Activated naive CD4-positive, alpha-beta T cell treated with anti-CD3 and anti-CD28 coated beads, Interleukin-2, amount 50 U/mL, for 24 hours (primary cell): ENCODE measurements at regions not wholly inside any gene's neighbourhood (a gene's known extent, or its start where the extent isn't known, plus 50 kb on each side); places are given as distances from the start of the nearest gene placed in this dataset.

Source experiments
- H3K27ac Mint-ChIP-seq: one replicate; pipeline ENCODE4 v1.8.0; 2021; ENCODE audit warnings: mild to moderate bottlenecking, mixed read lengths
- H3K27me3 Mint-ChIP-seq: one replicate; pipeline ENCODE4 v1.8.0; 2021; ENCODE audit warnings: mixed read lengths
- H3K36me3 Mint-ChIP-seq: one replicate; pipeline ENCODE4 v1.8.0; 2021; ENCODE audit warnings: mixed read lengths
- H3K4me1 Mint-ChIP-seq: one replicate; pipeline ENCODE4 v1.8.0; 2021; ENCODE audit warnings: mixed read lengths
- H3K4me3 Mint-ChIP-seq: one replicate; pipeline ENCODE4 v1.8.0; 2021; ENCODE audit warnings: mild to moderate bottlenecking, mixed read lengths
- H3K9me3 Mint-ChIP-seq: one replicate; pipeline ENCODE4 v1.8.0; 2021; ENCODE audit warnings: mixed read lengths

DNA sequence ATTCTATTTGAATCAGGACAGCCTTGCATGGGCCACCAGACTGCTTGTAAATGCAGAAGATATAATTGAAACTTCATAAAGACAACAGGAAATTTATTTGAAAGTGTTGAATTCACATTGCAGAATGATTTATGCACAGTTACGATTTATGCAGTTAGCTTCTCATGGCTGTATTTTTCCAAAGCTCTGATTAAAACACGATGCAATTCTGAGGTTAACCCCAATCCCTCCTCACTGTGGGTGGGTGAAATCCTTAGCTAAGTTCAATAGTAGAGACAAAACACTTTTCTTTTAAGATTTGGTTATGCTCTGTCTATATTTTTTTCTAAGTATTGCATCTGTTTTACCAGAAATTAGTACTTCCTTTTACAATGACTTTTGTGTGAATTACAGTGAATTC lies 728.8 kb upstream of the IGFBP3 start:
- Mint-ChIP-seq H3K27ac (no peak overlapping the region), H3K27me3 (no peaks in the 10 kb centered on the region), H3K4me3 (no peak overlapping the region), H3K36me3 (no peaks in the 10 kb centered on the region), H3K4me1 (no peaks in the 10 kb centered on the region), H3K9me3 (peaks cover 10% of the 10 kb centered on the region)

DNA sequence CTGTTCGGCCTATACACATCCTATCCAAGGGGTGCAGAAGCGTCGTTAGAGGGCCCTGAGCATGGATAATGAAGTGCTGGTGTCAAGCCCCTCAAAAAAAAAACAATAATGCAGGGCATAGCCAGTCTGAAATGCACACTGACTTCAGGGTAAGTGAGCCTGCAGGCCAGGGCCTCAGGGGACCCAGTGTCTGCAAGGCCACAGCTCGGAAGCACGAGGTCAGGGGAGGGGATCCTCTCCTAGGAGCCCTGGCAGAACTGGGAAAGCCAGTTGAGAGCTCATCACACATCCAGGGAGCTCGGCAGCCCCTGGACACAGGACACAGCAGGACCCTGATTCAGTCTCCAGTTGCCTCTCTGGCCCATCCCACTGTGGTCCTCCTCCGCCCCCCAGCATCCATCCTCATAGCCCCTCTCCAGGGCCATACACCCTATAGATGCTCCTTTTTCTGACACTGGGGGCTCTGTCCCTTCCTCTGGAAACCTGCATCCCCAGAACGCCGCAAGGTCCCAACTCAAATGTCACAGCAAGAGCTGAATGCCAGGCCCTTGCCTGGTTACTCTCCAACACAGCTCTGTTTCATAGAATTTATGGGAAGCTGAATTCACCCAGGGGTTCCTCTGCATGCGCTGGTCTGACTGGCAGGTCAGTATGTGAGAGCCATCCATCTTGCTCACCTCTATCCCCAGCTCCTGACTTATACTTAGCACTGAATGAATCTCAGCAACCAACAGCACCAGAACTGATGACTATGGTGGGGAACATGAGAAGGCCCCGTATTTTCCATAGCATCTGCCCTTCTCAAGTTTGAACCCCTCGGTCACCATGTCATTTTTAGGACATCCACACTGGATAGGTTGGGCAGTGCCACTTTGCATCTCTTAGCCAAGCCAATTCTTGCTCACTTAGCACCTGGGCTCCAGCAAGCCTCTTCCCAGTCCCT lies 717.0 kb upstream of the IGFBP3 start:
- H3K27me3 Mint-ChIP-seq = no peaks in the 10 kb centered on the region

DNA sequence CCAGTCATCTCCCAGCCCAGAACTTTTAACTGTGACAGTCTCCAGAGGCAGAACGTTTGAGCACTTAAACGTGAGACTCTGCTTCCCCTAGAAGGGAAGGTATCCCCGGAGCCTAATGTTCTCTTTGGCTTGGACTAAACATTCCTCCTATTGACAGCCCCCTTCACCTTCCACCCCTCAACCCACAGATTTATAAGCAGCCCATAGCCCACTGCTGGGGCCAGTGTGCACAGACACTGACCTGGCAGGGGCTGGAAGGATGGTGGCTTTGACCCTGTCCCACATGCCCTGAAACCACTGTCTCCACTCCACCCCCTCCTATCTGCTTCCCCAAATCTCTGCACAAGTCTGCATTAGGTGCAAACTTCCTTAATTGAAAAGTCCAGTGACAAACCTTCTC lies 715.0 kb upstream of the IGFBP3 start:
- H3K27me3 Mint-ChIP-seq = no peaks in the 10 kb centered on the region
- H3K4me1 Mint-ChIP-seq = no peaks in the 10 kb centered on the region
- no peaks in the 10 kb centered on the region for H3K36me3 Mint-ChIP-seq
- H3K27ac Mint-ChIP-seq = no peak overlapping the region
- peaks cover 5% of the 10 kb centered on the region for H3K9me3 Mint-ChIP-seq
- H3K4me3 Mint-ChIP-seq = no peak overlapping the region

More for the DNA sequence above, 717.0 kb upstream of the IGFBP3 start:
- no peak overlapping the region for H3K4me3 Mint-ChIP-seq
- H3K4me1 Mint-ChIP-seq = no peaks in the 10 kb centered on the region
- H3K36me3 Mint-ChIP-seq = no peaks in the 10 kb centered on the region
- peaks cover 5% of the 10 kb centered on the region for H3K9me3 Mint-ChIP-seq
- no peak overlapping the region for H3K27ac Mint-ChIP-seq

DNA sequence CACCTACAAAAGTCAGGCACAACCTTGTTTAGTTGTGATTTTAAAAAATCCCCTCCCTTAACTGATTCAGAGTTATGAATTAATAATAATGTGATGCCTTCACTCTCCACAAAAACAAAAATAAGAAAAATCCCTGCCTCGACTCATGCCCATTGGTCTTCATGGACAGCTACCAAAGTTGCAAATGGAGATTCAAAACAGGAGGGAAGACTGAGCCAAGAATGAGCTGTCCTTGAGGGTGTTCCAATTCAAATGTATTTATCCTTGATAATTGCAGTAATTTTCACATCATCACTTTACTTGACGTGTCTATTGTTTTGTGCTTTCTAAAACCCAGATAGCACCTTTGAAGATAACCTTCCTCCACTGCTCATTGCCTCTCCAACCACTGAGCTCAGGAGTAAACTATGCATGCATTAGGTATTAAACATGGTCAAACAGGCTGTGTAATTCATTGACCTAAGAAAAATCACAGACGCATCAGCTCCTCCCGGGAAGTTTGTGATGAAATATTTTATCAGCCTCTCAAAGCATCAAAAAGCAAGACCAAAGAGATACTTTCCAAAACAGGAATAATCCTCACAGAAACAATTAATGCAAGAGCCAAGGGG lies 712.7 kb upstream of the IGFBP3 start:
- no peaks in the 10 kb centered on the region for H3K9me3 Mint-ChIP-seq
- no peaks in the 10 kb centered on the region for H3K4me1 Mint-ChIP-seq
- H3K4me3 Mint-ChIP-seq = no peak overlapping the region
- H3K36me3 Mint-ChIP-seq = no peaks in the 10 kb centered on the region
- H3K27ac Mint-ChIP-seq = no peak overlapping the region
- H3K27me3 Mint-ChIP-seq = no peaks in the 10 kb centered on the region

DNA sequence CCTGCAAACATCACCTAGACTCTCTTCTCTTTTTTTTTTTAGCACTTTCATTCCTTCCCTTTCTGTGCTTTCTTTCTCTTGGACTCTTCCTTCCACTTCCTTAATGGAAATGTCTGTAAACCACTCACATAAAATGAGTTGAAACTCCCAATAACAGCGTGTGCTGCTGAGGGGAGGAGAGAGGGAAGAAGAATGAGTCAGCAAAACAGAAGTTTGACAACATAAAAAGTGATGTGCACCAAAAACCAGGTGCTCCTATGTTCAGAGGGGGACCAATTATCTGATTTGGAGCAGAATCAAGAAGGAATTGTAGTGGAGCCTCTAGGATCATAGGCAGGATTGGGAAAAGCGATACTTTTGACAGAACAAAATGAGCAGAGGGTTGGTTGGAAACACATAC lies 712.1 kb upstream of the IGFBP3 start:
- Mint-ChIP-seq H3K4me3 (no peak overlapping the region), H3K27me3 (no peaks in the 10 kb centered on the region), H3K36me3 (no peaks in the 10 kb centered on the region), H3K27ac (no peak overlapping the region), H3K4me1 (no peaks in the 10 kb centered on the region), H3K9me3 (no peaks in the 10 kb centered on the region)

DNA sequence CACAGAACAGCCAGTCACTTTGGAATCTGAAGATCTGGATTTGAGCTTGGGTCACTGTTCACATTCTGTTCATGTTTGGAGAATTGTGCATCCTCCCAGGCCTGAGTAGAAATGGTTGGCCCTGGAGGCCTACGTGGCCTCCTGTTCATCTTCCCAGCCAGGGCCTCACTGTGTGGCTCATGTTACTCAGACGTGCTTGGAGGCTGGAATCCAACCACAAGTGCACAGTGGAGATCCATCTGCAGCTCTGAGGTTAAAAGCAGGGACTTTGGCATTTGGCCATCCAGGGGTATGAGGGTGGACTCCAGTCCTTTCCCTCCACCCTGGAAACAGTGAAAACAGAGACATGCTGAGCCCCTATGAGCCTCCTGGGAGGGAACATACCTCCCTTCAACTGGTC lies 709.0 kb upstream of the IGFBP3 start:
- no peaks in the 10 kb centered on the region for H3K27me3 Mint-ChIP-seq
- H3K9me3 Mint-ChIP-seq = no peaks in the 10 kb centered on the region
- no peaks in the 10 kb centered on the region for H3K36me3 Mint-ChIP-seq
- no peak overlapping the region for H3K27ac Mint-ChIP-seq
- no peaks in the 10 kb centered on the region for H3K4me1 Mint-ChIP-seq
- no peak overlapping the region for H3K4me3 Mint-ChIP-seq

DNA sequence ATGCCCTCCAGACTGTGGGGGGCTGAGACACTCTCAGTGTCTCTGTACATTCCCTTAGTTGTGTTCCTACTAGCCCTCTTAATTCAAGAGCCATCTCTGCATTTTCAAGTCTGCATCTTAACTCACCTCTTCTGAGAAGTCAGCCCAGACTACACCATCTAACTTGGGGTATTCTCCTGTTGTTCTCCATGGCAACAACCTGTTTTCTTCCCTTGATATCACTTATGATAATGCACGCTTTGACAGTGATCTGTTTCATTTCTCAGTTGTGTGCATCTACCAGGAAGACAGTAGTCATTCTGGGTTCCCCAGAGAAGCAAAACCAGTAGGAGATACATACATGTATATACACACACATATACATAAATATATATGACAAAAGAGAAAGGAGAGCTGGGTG lies 707.3 kb upstream of the IGFBP3 start:
- no peaks in the 10 kb centered on the region for H3K27me3 Mint-ChIP-seq
- H3K27ac Mint-ChIP-seq = no peak overlapping the region
- H3K9me3 Mint-ChIP-seq = no peaks in the 10 kb centered on the region
- H3K36me3 Mint-ChIP-seq = no peaks in the 10 kb centered on the region
- no peak overlapping the region for H3K4me3 Mint-ChIP-seq
- no peaks in the 10 kb centered on the region for H3K4me1 Mint-ChIP-seq

DNA sequence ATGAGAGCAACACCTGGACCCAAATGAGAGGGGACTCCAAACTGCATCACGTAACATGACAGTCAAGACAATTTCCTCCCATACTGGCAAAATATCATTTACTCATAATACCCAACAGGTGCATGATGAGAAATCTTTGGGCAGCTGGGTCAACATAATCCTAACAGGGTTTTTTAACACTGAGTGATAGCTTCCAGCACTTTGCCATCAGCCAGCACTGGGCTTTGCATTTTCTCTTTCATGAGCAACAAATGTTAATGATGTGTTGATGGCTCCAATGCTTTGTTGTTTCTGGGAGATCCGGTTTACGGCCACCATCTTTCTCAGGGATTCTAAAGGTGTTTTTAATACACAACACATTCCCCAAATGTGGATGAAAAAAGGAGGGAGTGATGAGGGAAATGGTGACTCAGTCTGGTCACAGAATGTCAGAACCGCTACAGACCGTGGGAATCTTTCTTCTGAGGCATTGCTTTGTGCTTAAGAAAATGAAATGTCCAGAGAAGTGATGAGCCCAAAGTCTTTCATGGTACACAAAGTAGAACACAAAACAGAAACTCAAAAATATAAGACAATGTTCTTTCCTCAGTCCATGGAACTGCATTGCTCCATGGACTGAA lies 705.7 kb upstream of the IGFBP3 start:
- H3K27ac Mint-ChIP-seq = no peak overlapping the region
- no peaks in the 10 kb centered on the region for H3K4me1 Mint-ChIP-seq
- H3K4me3 Mint-ChIP-seq = no peak overlapping the region
- no peaks in the 10 kb centered on the region for H3K27me3 Mint-ChIP-seq
- no peaks in the 10 kb centered on the region for H3K36me3 Mint-ChIP-seq
- H3K9me3 Mint-ChIP-seq = no peaks in the 10 kb centered on the region

DNA sequence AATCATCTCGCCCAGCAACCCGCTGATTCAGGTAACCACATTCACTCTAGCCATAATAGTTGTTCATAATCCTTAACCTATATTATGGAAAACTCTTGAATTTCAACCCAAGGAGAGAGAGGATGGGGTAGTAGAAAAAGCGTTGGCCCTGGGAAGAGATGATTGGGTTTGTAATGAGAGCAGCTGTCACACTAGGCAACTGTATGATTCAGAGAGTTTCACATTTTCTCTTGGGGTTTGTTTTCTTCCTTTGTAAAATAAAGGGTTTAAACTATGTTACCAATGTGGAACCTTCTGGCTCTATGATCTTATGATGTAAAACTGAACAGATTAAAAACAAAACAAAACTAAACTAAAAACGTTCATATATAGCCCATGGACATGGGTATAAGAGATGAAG lies 705.2 kb upstream of the IGFBP3 start:
- H3K36me3 Mint-ChIP-seq = no peaks in the 10 kb centered on the region
- H3K4me3 Mint-ChIP-seq = no peak overlapping the region
- no peaks in the 10 kb centered on the region for H3K9me3 Mint-ChIP-seq
- H3K4me1 Mint-ChIP-seq = no peaks in the 10 kb centered on the region
- H3K27ac Mint-ChIP-seq = no peak overlapping the region
- H3K27me3 Mint-ChIP-seq = no peaks in the 10 kb centered on the region

DNA sequence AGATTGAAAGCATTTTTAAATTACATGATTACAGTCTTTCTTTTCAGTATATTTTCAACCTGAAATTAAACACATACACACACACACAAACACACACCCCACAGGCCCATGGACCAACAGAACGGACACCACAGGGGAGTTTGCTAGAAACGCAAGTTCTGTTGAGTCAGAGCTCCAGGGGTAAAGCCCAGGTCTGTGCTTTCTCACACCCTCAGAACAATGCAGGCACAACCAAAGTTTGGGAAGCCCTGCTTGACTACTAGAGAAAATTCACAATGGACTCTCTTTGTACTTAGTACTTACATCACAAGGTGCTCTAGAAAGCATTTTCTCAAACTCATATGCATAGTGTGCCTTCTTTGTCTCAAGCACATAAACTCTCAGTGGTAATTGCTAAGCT lies 704.0 kb upstream of the IGFBP3 start:
- H3K27me3 Mint-ChIP-seq = no peaks in the 10 kb centered on the region
- H3K27ac Mint-ChIP-seq = no peak overlapping the region
- H3K4me1 Mint-ChIP-seq = no peaks in the 10 kb centered on the region
- no peak overlapping the region for H3K4me3 Mint-ChIP-seq
- no peaks in the 10 kb centered on the region for H3K36me3 Mint-ChIP-seq
- H3K9me3 Mint-ChIP-seq = no peaks in the 10 kb centered on the region

DNA sequence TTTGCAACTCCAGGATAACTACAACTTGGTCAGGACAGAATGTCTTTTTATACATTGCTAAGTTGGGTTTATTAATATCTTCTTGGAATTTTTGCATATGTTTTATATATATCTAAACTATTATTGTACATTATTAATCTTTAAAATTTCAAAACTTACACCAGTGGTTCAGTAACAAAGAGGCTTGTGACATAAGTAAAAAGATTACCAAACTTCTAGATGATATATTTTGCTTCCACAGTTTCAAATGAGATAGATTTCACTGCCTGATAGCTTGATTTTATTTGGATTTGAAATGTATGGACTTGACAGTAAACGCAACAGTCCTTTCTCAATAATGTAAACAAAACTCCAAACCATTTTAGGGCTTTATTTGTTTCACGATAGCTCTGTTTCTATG lies 701.2 kb upstream of the IGFBP3 start:
- no peak overlapping the region for H3K4me3 Mint-ChIP-seq
- no peak overlapping the region for H3K27ac Mint-ChIP-seq
- H3K27me3 Mint-ChIP-seq = no peaks in the 10 kb centered on the region
- H3K36me3 Mint-ChIP-seq = no peaks in the 10 kb centered on the region
- no peaks in the 10 kb centered on the region for H3K9me3 Mint-ChIP-seq
- no peaks in the 10 kb centered on the region for H3K4me1 Mint-ChIP-seq

DNA sequence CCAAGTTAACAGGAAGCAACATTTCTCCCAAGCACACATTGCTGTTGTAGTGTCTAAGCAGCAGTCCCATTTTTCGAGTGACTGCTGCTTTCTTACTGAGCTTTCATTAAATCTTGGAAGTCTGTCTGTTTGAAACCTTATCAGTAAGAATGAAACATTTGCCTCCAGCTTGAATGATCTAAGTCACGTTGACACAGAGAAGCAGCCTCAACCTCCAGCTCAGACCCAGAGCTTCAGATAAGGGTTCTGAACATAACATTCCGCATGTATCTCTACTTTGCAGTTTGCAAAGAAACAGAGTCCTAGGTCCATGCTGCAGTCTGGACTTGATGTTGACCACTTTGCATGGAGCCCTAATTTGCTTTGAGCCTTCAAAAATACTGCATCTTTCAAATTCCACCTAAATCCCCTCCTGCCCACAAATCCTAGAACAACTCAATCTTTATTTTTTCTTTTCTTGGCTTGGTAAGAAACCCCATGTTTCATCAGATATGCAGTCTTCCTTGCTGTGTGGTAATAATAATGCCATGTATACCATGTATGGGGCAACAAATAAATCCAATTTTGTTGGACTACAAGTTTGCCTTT lies 698.7 kb upstream of the IGFBP3 start:
- Mint-ChIP-seq H3K27me3 (no peaks in the 10 kb centered on the region), H3K4me3 (no peak overlapping the region), H3K9me3 (no peaks in the 10 kb centered on the region), H3K36me3 (no peaks in the 10 kb centered on the region), H3K27ac (no peak overlapping the region), H3K4me1 (no peaks in the 10 kb centered on the region)

DNA sequence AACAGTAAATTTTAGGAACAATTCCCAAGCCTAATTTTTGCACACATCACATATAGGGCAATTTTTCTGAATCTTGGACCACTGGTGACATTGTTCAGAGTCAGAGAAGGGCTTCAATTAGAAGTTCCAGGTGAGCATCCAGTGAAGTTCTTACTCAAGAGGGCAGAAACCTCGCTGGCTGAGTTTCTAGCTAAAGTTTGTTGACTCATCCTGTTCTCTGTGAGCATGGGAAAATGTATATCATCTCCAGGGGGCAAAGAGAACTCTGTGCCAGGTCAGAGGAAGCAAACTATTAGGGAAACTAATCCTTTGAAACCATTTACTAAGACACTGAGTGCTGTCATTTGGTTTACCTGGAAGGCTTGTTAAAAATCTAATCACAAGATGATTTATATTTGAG lies 695.6 kb upstream of the IGFBP3 start:
- Mint-ChIP-seq H3K4me3 (no peak overlapping the region), H3K9me3 (no peaks in the 10 kb centered on the region), H3K27ac (no peak overlapping the region), H3K27me3 (no peaks in the 10 kb centered on the region), H3K36me3 (no peaks in the 10 kb centered on the region), H3K4me1 (no peaks in the 10 kb centered on the region)

DNA sequence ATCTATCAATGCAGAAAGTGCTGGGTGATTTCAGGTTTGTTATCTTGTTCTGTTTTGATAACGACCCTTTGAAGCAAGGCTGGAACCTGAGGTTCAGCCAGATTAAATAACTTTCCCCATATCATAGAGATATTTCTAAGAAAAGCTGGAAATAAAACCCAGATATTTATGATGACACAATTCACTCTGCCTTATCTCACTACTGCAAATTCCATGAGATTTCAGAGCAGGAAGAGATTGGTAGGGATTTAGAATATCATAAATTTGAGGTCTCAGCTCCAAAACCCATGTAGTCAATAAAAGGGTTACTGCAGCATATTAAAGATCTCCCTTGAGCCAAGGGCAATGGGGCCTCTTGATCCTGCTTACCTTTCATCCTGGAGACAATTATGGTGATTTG lies 692.5 kb upstream of the IGFBP3 start:
- Mint-ChIP-seq H3K4me1 (no peaks in the 10 kb centered on the region), H3K27ac (no peak overlapping the region), H3K27me3 (no peaks in the 10 kb centered on the region), H3K9me3 (peaks cover 5% of the 10 kb centered on the region), H3K36me3 (no peaks in the 10 kb centered on the region), H3K4me3 (no peak overlapping the region)

DNA sequence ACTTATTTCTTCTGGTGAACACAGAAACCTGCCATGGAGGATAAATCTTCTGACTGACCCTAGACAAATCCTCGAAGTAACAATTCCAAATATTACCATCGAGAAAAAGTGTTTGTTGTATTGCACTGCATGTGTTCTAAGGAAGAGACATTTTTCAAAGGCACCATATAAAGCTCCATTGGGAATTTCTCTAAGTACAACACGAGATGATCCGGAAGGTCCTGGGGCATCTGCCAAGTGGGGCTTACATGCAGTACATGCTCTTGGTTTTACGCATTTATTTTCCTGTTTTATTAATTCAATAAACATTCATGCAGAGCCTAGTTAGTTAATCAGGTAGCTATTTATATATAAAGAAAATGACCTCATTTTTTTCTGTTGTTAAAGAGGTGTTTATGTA lies 692.0 kb upstream of the IGFBP3 start:
- peaks cover 5% of the 10 kb centered on the region for H3K9me3 Mint-ChIP-seq
- H3K27ac Mint-ChIP-seq = no peak overlapping the region
- no peaks in the 10 kb centered on the region for H3K27me3 Mint-ChIP-seq
- H3K4me1 Mint-ChIP-seq = no peaks in the 10 kb centered on the region
- no peaks in the 10 kb centered on the region for H3K36me3 Mint-ChIP-seq
- H3K4me3 Mint-ChIP-seq = no peak overlapping the region

DNA sequence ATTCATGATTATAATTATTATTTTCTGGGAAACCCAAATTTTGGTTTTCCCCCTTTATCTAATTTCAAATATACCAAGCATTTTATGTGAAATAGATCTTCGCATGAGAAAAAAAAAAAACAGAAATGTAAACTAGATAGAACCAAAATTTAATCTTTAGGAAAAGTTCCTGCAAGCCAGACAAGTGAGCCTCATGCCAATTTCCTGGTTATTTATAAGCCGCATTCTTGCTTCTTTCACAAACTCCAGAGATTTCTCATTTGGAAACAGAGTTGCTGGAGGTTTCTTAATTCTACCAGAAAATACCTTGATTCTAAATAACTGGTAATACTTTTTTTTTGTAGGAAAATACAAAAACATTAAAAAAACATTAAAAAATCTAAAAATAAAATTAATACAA lies 690.4 kb upstream of the IGFBP3 start:
- Mint-ChIP-seq H3K4me1 (no peaks in the 10 kb centered on the region), H3K27me3 (no peaks in the 10 kb centered on the region), H3K4me3 (no peak overlapping the region), H3K36me3 (no peaks in the 10 kb centered on the region), H3K27ac (no peak overlapping the region), H3K9me3 (peaks cover 5% of the 10 kb centered on the region)
